GM12872 (cell line): ENCODE measurements at regions not wholly inside any gene's neighbourhood (a gene's known extent, or its start where the extent isn't known, plus 50 kb on each side); places are given as distances from the start of the nearest gene placed in this dataset.

Experiments used
- TF ChIP-seq, protein P1 (sequence below): IDR thresholded peaks from 3 replicates; pipeline ENCODE4 v1.5.1; 2011; ENCODE audit warnings: low read depth, mild to moderate bottlenecking, low read length, moderate library complexity; ENCODE audit not compliant: insufficient read depth

GRCh38 chr10:1874533-1874932 is 137.2 kb upstream of the ADARB2 start:
- TF ChIP-seq, protein P1, sequence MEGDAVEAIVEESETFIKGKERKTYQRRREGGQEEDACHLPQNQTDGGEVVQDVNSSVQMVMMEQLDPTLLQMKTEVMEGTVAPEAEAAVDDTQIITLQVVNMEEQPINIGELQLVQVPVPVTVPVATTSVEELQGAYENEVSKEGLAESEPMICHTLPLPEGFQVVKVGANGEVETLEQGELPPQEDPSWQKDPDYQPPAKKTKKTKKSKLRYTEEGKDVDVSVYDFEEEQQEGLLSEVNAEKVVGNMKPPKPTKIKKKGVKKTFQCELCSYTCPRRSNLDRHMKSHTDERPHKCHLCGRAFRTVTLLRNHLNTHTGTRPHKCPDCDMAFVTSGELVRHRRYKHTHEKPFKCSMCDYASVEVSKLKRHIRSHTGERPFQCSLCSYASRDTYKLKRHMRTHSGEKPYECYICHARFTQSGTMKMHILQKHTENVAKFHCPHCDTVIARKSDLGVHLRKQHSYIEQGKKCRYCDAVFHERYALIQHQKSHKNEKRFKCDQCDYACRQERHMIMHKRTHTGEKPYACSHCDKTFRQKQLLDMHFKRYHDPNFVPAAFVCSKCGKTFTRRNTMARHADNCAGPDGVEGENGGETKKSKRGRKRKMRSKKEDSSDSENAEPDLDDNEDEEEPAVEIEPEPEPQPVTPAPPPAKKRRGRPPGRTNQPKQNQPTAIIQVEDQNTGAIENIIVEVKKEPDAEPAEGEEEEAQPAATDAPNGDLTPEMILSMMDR, result no peak

DNA sequence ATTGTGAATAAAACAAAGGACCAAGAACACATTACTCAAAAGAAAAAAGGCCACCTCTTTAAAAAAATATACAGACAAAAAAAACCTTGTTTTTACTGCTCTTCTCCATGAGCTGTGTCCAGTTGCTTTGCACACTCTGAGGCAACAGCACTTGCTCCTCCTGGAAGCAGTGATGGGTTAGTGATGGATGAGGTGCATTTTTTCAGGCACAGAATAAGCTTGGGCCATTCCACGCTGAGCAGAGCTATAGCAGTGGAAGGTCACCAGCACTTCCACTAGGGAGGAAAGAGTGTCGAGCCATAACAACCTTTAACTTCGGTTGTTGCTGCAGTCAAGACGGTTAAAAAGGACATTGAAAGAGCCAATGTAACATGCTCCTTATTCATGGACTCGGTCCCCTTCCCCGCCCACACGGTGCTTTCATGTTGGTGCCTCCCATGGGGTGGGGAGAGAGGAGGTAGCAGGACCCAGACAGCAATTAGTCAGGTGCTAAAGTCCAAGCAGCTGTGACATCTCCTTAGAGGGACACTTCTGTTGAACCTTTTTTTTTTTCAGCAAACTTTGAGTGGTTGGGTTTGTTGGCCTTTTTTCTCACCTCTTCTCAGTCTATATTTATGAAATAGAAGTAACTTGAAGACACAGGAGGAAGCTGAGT is 136.5 kb upstream of the ADARB2 start:
- TF ChIP-seq, protein P1, result no peak

- TF ChIP-seq, protein P1, result no peak
Measured at GRCh38 chr10:1872151-1872726, 134.9 kb upstream of the ADARB2 start.

DNA sequence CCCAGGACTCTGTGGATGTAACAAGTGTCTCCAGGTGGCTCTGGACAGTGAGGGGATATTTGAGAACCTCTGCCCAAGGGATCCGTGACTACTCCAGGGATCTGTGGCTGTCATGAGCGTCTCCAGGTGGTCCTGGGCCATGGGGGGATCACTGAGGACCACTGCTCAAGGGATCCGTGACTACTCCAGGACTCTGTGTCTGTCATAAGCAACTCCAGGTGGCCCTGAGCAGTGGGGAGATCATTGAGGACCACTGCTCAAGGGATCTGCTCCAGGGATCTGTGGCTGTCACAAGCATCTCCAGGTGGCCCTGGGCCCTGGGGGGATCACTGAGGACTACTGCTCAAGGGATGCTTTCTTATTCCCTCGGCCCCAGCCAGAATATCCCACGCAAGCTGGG is 133.2 kb upstream of the ADARB2 start:
- TF ChIP-seq, protein P1, result no peak

DNA sequence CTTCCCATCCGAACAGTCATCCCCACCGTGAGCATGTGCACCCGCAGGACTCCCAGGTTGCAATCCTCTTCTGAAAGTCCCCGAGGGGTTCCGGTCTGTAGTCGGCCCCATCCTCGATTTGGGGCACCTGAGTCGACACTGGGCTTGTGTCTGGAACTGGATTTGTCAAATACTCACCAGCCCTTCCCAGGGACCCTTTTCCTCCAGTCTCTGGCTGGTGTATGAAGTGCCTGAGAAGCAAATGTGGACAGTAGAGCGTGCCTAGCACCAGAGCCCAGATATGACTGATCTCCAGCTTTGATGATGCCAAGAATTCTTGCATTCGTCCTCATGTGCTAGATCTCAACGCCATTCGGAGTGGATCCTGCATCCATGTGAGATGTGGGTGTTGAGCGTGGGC is 132.5 kb upstream of the ADARB2 start:
- TF ChIP-seq, protein P1, result no peak

DNA sequence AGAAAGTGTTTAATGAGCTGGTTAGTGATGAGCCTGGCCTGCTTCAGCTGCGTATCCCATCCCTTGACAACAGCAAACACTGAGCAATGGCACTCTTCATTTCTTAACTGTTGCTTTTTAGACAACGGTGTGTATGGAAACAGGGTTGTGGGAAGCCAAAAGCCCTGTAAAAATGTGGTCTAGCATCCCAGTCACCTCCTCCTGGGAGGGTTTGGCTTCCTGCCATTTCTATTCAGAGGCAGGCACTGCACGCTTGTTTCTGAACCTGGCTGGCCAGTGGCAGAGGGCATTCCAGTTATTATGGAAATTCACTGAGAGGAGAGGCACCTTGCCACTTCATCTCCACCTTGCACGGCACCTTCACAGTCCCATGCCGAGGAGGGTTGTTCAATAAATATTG is 123.0 kb upstream of the ADARB2 start:
- TF ChIP-seq, protein P1, result no peak

DNA sequence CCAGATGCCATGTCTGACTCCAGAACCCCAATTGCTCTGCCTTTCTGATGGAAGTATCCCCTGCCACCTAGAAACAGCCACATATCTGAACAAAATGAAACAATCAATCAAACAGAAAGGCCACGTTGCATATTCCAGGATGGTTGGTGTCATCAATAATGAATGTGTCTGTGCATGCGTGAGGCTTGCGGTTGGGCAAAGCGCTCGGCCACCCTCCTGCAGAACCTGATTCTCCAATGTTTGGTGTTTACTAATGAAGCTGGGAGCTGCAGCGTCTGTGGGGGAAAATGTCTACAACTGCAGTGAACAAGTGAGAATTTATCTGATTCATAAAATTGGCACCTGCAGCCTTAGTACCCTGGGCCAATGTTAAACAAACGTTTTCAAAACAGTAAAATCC is 121.2 kb upstream of the ADARB2 start:
- TF ChIP-seq, protein P1, result no peak

DNA sequence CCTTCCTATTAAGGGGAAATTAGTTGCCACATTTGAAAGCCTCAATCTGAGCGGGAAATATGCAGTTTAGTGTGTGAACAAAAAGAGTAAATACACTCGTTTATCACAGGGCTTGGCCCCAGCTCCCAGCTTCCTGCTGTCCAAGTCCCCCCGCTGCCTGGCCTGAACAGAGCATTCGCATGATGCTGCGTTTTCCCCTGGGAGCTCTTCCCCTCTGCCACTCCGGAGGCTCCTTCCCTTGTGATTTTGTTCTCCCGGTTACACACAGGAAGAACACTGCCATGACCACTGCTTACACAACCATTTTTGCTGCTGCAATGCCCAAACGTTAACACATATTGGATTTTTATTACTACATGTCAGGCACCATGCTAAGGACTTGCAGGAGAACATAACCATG is 120.7 kb upstream of the ADARB2 start:
- TF ChIP-seq, protein P1, result no peak
